ENCODE measurements at regions not wholly inside any gene's neighbourhood (a gene's known extent, or its start where the extent isn't known, plus 50 kb on each side); places are given as distances from the start of the nearest gene placed in this dataset. TPM values are rescaled to one million over a fixed set of nuclear protein-coding genes. Genes with fewer than 3 reads are reported as not detected.

- no peak for TF ChIP-seq CTCF (IDR thresholded peaks at IDR 0.05; ENCODE audit: insufficient read depth, low read length)
- DNase-seq (ENCODE audit: low read depth) = no peak
- H3K4me3 ChIP-seq (ENCODE audit: low read depth, low read length) = no peak overlapping the region
Observed at GRCh38 chr10:3837647-3838459, 52.8 kb upstream of the KLF6 start.

- TF ChIP-seq CTCF (IDR thresholded peaks at IDR 0.05; ENCODE audit: insufficient read depth, low read length) = no peak
- no peak for DNase-seq (ENCODE audit: low read depth)
Observed at GRCh38 chr10:3836222-3836820, 51.3 kb upstream of the KLF6 start.

DNA sequence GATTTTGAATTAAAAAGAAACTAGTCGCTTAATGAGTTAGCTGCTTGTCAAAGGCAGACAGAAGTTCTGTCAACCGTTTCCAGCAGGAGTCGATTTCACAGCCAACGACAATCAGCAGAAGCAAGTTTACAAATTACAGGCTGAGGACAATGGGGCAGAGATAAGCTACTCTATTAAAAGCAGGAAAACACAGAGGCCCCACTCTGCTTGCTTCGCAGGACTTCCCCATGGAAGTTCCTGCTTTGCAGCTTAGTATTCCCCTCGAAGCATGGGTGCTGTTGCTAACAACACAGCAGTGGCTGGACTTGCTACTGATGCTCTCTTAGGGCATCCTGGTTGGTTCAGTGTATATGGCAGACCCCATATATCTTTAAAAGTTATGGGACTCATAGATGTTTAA, 50.8 kb upstream of the KLF6 start:
- no peak overlapping the region for H3K4me3 ChIP-seq (ENCODE audit: low read depth, low read length)
- no peak for TF ChIP-seq CTCF (IDR thresholded peaks at IDR 0.05; ENCODE audit: insufficient read depth, low read length)
- no peak for DNase-seq (ENCODE audit: low read depth)

More at GRCh38 chr10:3836222-3836820, 51.3 kb upstream of the KLF6 start:
- no peak overlapping the region for H3K4me3 ChIP-seq (ENCODE audit: low read depth, low read length)

- no peak overlapping the region for H3K4me3 ChIP-seq (ENCODE audit: low read depth, low read length)
Observed at GRCh38 chr10:3834947-3835346, 49.9 kb upstream of the KLF6 start.

More at GRCh38 chr10:3834947-3835346, 49.9 kb upstream of the KLF6 start:
- no peak for DNase-seq (ENCODE audit: low read depth)
- no peak for TF ChIP-seq CTCF (IDR thresholded peaks at IDR 0.05; ENCODE audit: insufficient read depth, low read length)

Small RNAs in the stretch of these regions (small RNA-seq; reads per million reads assigned to genes)
- gene MIR6078 (not detected), gene RNU6-163P (not detected)

All from fibroblast of the aortic adventitia (primary cell).